ENCODE measurements at regions not wholly inside any gene's neighbourhood (a gene's known extent, or its start where the extent isn't known, plus 50 kb on each side); places are given as distances from the start of the nearest gene placed in this dataset.

- TF ChIP-seq FOXP2 (optimal IDR thresholded peaks at IDR 0.05; ENCODE audit: borderline replicate concordance, extremely low read depth, extremely low read length, insufficient read depth) (no peak), POLR2AphosphoS5 (IDR thresholded peaks at IDR 0.05; ENCODE audit: low read depth, low read length) (no peak), SIN3A (IDR thresholded peaks at IDR 0.05; ENCODE audit: borderline replicate concordance, insufficient read depth, low read length) (no peak), REST (IDR thresholded peaks at IDR 0.05; ENCODE audit: insufficient read depth in 1 of 2, low read depth in 2 of 2, low read length in 2 of 2) (no peak), TAF1 (IDR thresholded peaks at IDR 0.05; ENCODE audit: borderline replicate concordance, insufficient read depth, low read length) (no peak)
These were observed 127.2 kb upstream of the SYNPR start for GRCh38 chr3:63150880-63151279.

- TF ChIP-seq REST (IDR thresholded peaks at IDR 0.05; ENCODE audit: insufficient read depth in 1 of 2, low read depth in 2 of 2, low read length in 2 of 2) = no peak
- TF ChIP-seq SIN3A (IDR thresholded peaks at IDR 0.05; ENCODE audit: borderline replicate concordance, insufficient read depth, low read length) = no peak
- no peak for TF ChIP-seq TAF1 (IDR thresholded peaks at IDR 0.05; ENCODE audit: borderline replicate concordance, insufficient read depth, low read length)
- no peak for TF ChIP-seq FOXP2 (optimal IDR thresholded peaks at IDR 0.05; ENCODE audit: borderline replicate concordance, extremely low read depth, extremely low read length, insufficient read depth)
- TF ChIP-seq POLR2AphosphoS5 (IDR thresholded peaks at IDR 0.05; ENCODE audit: low read depth, low read length) = no peak
These were observed 126.2 kb upstream of the SYNPR start for GRCh38 chr3:63151897-63152296.

- TF ChIP-seq SIN3A (IDR thresholded peaks at IDR 0.05; ENCODE audit: borderline replicate concordance, insufficient read depth, low read length) (no peak), FOXP2 (optimal IDR thresholded peaks at IDR 0.05; ENCODE audit: borderline replicate concordance, extremely low read depth, extremely low read length, insufficient read depth) (no peak), REST (IDR thresholded peaks at IDR 0.05; ENCODE audit: insufficient read depth in 1 of 2, low read depth in 2 of 2, low read length in 2 of 2) (no peak)
These were observed 118.3 kb upstream of the SYNPR start for GRCh38 chr3:63159764-63160163.

- TF ChIP-seq TAF1 (IDR thresholded peaks at IDR 0.05; ENCODE audit: borderline replicate concordance, insufficient read depth, low read length) = no peak
- no peak for TF ChIP-seq FOXP2 (optimal IDR thresholded peaks at IDR 0.05; ENCODE audit: borderline replicate concordance, extremely low read depth, extremely low read length, insufficient read depth)
- no peak for TF ChIP-seq REST (IDR thresholded peaks at IDR 0.05; ENCODE audit: insufficient read depth in 1 of 2, low read depth in 2 of 2, low read length in 2 of 2)
- TF ChIP-seq POLR2AphosphoS5 (IDR thresholded peaks at IDR 0.05; ENCODE audit: low read depth, low read length) = no peak
- TF ChIP-seq SIN3A (IDR thresholded peaks at IDR 0.05; ENCODE audit: borderline replicate concordance, insufficient read depth, low read length) = no peak
These were observed 111.0 kb upstream of the SYNPR start for GRCh38 chr3:63167113-63167512.

GRCh38 chr3:63168179-63168578, 109.9 kb upstream of the SYNPR start:
- no peak for TF ChIP-seq POLR2AphosphoS5 (IDR thresholded peaks at IDR 0.05; ENCODE audit: low read depth, low read length)
- TF ChIP-seq TAF1 (IDR thresholded peaks at IDR 0.05; ENCODE audit: borderline replicate concordance, insufficient read depth, low read length) = no peak
- no peak for TF ChIP-seq REST (IDR thresholded peaks at IDR 0.05; ENCODE audit: insufficient read depth in 1 of 2, low read depth in 2 of 2, low read length in 2 of 2)
- TF ChIP-seq SIN3A (IDR thresholded peaks at IDR 0.05; ENCODE audit: borderline replicate concordance, insufficient read depth, low read length) = no peak
- no peak for TF ChIP-seq FOXP2 (optimal IDR thresholded peaks at IDR 0.05; ENCODE audit: borderline replicate concordance, extremely low read depth, extremely low read length, insufficient read depth)
